ENCODE measurements at regions not wholly inside any gene's neighbourhood (a gene's known extent, or its start where the extent isn't known, plus 50 kb on each side); places are given as distances from the start of the nearest gene placed in this dataset.
"Not testable (repeated sequence)": the region's sequence is repeated elsewhere in the genome, so short reads cannot be mapped to it uniquely, and the experiment has no call there.

GRCh38 chr9:80516679-80517078 lies 944.9 kb downstream of the TLE4 start:
- no peak for DNase-seq (ENCODE audit: low spot score)
- ATAC-seq, result no peak

- ATAC-seq (no peak), DNase-seq (ENCODE audit: low spot score) (no peak)
These were observed 937.6 kb downstream of the TLE4 start for GRCh38 chr9:80509358-80509757.

GRCh38 chr9:80507611-80508010 lies 935.8 kb downstream of the TLE4 start:
- ATAC-seq (no peak), DNase-seq (ENCODE audit: low spot score) (no peak)

GRCh38 chr9:80504601-80505230 lies 933.0 kb downstream of the TLE4 start:
- ATAC-seq (no peak), DNase-seq (ENCODE audit: low spot score) (no peak)

- ATAC-seq (no peak), DNase-seq (ENCODE audit: low spot score) (no peak)
These were observed 932.0 kb downstream of the TLE4 start for GRCh38 chr9:80503671-80504281.

GRCh38 chr9:80502306-80502705 lies 930.5 kb downstream of the TLE4 start:
- ATAC-seq, result no peak

GRCh38 chr9:80501635-80502034 lies 929.9 kb downstream of the TLE4 start:
- DNase-seq (ENCODE audit: low spot score), result no peak
- no peak for ATAC-seq

More at GRCh38 chr9:80502306-80502705, 930.5 kb downstream of the TLE4 start:
- DNase-seq (ENCODE audit: low spot score), result no peak

- ATAC-seq (no peak), DNase-seq (ENCODE audit: low spot score) (no peak)
These were observed 928.5 kb downstream of the TLE4 start for GRCh38 chr9:80500300-80500699.

- DNase-seq (ENCODE audit: low spot score) (no peak), ATAC-seq (no peak)
These were observed 926.3 kb downstream of the TLE4 start for GRCh38 chr9:80498001-80498555.

- DNase-seq (ENCODE audit: low spot score) (no peak), ATAC-seq (no peak)
These were observed 925.3 kb downstream of the TLE4 start for GRCh38 chr9:80496901-80497556.

- ATAC-seq (no peak), DNase-seq (ENCODE audit: low spot score) (no peak)
These were observed 921.5 kb downstream of the TLE4 start for GRCh38 chr9:80493258-80493657.

- DNase-seq (ENCODE audit: low spot score) (no peak), ATAC-seq (peak; percentile 22)
These were observed 920.5 kb downstream of the TLE4 start for GRCh38 chr9:80492221-80492620.

- no peak for DNase-seq (ENCODE audit: low spot score)
- no peak for ATAC-seq
These were observed 919.4 kb downstream of the TLE4 start for GRCh38 chr9:80491086-80491696.

GRCh38 chr9:80489329-80489728 lies 917.6 kb downstream of the TLE4 start:
- no peak for ATAC-seq
- no peak for DNase-seq (ENCODE audit: low spot score)

- ATAC-seq, result no peak
- no peak for DNase-seq (ENCODE audit: low spot score)
These were observed 913.9 kb downstream of the TLE4 start for GRCh38 chr9:80485420-80486250.

- DNase-seq (ENCODE audit: low spot score); ATAC-seq: not testable (repeated sequence)
These were observed 910.5 kb downstream of the TLE4 start for GRCh38 chr9:80482251-80482650.

- DNase-seq (ENCODE audit: low spot score) (no peak), ATAC-seq (no peak)
These were observed 895.9 kb downstream of the TLE4 start for GRCh38 chr9:80467632-80468031.

- ATAC-seq (no peak), DNase-seq (ENCODE audit: low spot score) (no peak)
These were observed 893.8 kb downstream of the TLE4 start for GRCh38 chr9:80465556-80465955.

- DNase-seq (ENCODE audit: low spot score), result no peak
- ATAC-seq, result no peak
These were observed 877.7 kb downstream of the TLE4 start for GRCh38 chr9:80449513-80449912.

GRCh38 chr9:80448996-80449395 lies 877.2 kb downstream of the TLE4 start:
- no peak for ATAC-seq

GRCh38 chr9:80447876-80448275 lies 876.1 kb downstream of the TLE4 start:
- ATAC-seq, result no peak
- DNase-seq (ENCODE audit: low spot score), result no peak

More at GRCh38 chr9:80448996-80449395, 877.2 kb downstream of the TLE4 start:
- DNase-seq (ENCODE audit: low spot score), result no peak
